MCF 10A (cell line): ENCODE measurements at regions not wholly inside any gene's neighbourhood (a gene's known extent, or its start where the extent isn't known, plus 50 kb on each side); places are given as distances from the start of the nearest gene placed in this dataset.

Experiments
- BruUV-seq: library from RNA; stranded (reverse); fragments of 400-500 nt; replicated peaks from 2 replicates; lab custom pipeline; 2021; lab: Mats Ljungman, UMichigan
- CTCF ChIA-PET: fragments of 300-600 bp; sonication (Branson Sonifier 250); formaldehyde crosslinking; extraction: SDS; loops from one replicate; lab custom pipeline; 2021; ENCODE audit warnings: antibody characterized with exemption, inconsistent platforms; lab: Yijun Ruan, JAX
- POLR2A ChIA-PET: fragments of 300-600, 350-650 bp; sonication (Branson Sonifier 250); formaldehyde crosslinking; extraction: SDS; loops from one replicate; lab custom pipeline; 2020; ENCODE audit warnings: antibody characterized with exemption, inconsistent platforms; lab: Yijun Ruan, JAX
- DNase-seq: peaks from one replicate; pipeline ENCODE4 v3.0.0-alpha.2; 2018; ENCODE audit not compliant: unreplicated experiment
- H3K27ac Mint-ChIP-seq: one replicate; pipeline ENCODE4 v1.8.0; 2022; ENCODE audit warnings: mild to moderate bottlenecking, low read depth, mixed read lengths; ENCODE audit not compliant: unreplicated experiment
- H3K27me3 Mint-ChIP-seq: one replicate; pipeline ENCODE4 v1.8.0; 2022; ENCODE audit warnings: mixed read lengths; ENCODE audit not compliant: insufficient read depth, unreplicated experiment
- H3K36me3 Mint-ChIP-seq: one replicate; pipeline ENCODE4 v1.8.0; 2022; ENCODE audit warnings: mild to moderate bottlenecking, moderate library complexity, mixed read lengths; ENCODE audit not compliant: insufficient read depth, unreplicated experiment
- H3K4me1 Mint-ChIP-seq: one replicate; pipeline ENCODE4 v1.8.0; 2022; ENCODE audit warnings: mixed read lengths; ENCODE audit not compliant: insufficient read depth, unreplicated experiment
- H3K4me3 Mint-ChIP-seq: one replicate; pipeline ENCODE4 v1.8.0; 2022; ENCODE audit warnings: mild to moderate bottlenecking, moderate library complexity, mixed read lengths; ENCODE audit not compliant: unreplicated experiment
- H3K9me3 Mint-ChIP-seq: one replicate; pipeline ENCODE4 v1.8.0; 2022; ENCODE audit warnings: mixed read lengths; ENCODE audit not compliant: unreplicated experiment
- intact Hi-C: fragments of 100-400 bp; cut with micrococcal nuclease; formaldehyde crosslinking; loops from 2 replicates; pipeline ENCODE4 v1.14.1; 2022
- TF ChIP-seq, protein P1 (sequence below): fragments of 200-600 bp; IDR thresholded peaks from one replicate; pipeline ENCODE4 v1.8.0; 2022; ENCODE audit warnings: antibody characterized with exemption, mild to moderate bottlenecking; ENCODE audit not compliant: unreplicated experiment

DNA sequence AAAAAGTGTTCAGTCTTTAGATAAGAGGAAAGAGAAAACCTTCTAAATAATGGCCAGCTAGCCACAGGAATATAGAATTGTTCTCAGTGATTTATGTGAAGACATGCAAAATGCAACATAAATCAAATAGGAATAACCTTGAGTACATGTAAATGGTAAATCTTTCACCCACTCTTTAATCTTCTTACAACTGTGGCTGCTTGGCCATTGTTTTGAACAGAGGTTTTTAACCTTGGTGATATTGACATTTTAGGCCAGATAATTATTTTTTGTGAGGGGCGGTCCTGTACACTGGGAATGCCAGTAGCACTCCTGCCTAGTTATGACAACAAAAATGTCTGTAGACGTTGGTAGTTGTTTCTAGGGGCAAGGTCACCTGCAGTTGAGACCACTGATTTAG is 479.9 kb upstream of the NOVA1 start:
- H3K4me3 Mint-ChIP-seq: no peak overlapping the region
- DNase-seq: no peak
- TF ChIP-seq, protein P1, sequence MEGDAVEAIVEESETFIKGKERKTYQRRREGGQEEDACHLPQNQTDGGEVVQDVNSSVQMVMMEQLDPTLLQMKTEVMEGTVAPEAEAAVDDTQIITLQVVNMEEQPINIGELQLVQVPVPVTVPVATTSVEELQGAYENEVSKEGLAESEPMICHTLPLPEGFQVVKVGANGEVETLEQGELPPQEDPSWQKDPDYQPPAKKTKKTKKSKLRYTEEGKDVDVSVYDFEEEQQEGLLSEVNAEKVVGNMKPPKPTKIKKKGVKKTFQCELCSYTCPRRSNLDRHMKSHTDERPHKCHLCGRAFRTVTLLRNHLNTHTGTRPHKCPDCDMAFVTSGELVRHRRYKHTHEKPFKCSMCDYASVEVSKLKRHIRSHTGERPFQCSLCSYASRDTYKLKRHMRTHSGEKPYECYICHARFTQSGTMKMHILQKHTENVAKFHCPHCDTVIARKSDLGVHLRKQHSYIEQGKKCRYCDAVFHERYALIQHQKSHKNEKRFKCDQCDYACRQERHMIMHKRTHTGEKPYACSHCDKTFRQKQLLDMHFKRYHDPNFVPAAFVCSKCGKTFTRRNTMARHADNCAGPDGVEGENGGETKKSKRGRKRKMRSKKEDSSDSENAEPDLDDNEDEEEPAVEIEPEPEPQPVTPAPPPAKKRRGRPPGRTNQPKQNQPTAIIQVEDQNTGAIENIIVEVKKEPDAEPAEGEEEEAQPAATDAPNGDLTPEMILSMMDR: no peak
- H3K4me1 Mint-ChIP-seq: peaks cover 6% of the 10 kb centered on the region
- ChIA-PET POLR2A (no interaction called here), CTCF (no interaction called here)
- BruUV-seq: no TSS peak
- H3K27me3 Mint-ChIP-seq: peaks cover 13% of the 10 kb centered on the region
- no peaks in the 10 kb centered on the region for H3K36me3 Mint-ChIP-seq
- no peak overlapping the region for H3K27ac Mint-ChIP-seq
- intact Hi-C loops: no loop called here
- peaks cover 7% of the 10 kb centered on the region for H3K9me3 Mint-ChIP-seq

DNA sequence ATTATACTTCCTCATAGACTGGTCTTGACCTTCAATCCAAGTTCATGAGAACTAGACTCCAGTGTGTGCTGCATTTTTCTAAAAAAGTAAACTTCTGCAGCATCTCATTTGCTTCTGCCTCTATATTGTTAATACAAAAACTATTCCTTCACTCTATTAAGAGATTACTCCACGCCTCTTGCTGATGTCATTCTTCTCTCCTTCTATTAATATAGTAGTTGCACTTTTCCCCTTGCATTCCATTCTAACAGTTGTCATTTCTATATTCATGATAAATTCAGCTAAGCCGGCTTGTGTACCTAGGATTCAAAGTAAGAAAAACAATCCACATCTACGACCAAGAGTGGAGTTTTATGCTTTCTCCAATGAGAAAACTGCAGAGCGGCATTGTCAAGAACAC is 480.4 kb upstream of the NOVA1 start:
- TF ChIP-seq, protein P1: no peak
- Mint-ChIP-seq H3K27ac (no peak overlapping the region), H3K9me3 (peaks cover 7% of the 10 kb centered on the region), H3K4me3 (no peak overlapping the region), H3K36me3 (no peaks in the 10 kb centered on the region), H3K27me3 (peaks cover 13% of the 10 kb centered on the region), H3K4me1 (peaks cover 6% of the 10 kb centered on the region)
- no TSS peak for BruUV-seq
- intact Hi-C loops: no loop called here
- ChIA-PET POLR2A (no interaction called here), CTCF (no interaction called here)
- DNase-seq: no peak

DNA sequence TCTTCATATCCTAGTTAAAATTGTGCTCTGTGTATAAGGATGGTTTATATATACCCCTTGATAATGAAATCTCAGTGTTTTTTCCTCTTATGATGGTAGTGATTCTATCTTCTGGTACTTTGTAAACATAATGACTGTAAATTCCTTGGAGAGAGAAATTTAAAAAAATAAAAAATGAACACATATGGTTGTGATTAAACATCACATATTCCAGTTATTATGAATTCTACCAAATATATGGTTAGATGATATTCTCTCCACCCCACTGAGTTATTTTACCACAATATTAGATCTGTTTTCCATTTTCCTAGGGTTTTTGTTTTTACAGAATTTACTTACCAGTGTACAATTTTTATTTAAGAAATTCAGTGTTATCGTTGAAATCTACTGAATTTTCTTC is 481.9 kb upstream of the NOVA1 start:
- CTCF ChIA-PET: no interaction called here
- H3K27ac Mint-ChIP-seq: no peak overlapping the region
- peaks cover 6% of the 10 kb centered on the region for H3K4me1 Mint-ChIP-seq
- no peak for DNase-seq
- peaks cover 7% of the 10 kb centered on the region for H3K9me3 Mint-ChIP-seq
- H3K36me3 Mint-ChIP-seq: no peaks in the 10 kb centered on the region
- no peak overlapping the region for H3K4me3 Mint-ChIP-seq
- no TSS peak for BruUV-seq
- POLR2A ChIA-PET: no interaction called here
- H3K27me3 Mint-ChIP-seq: peaks cover 13% of the 10 kb centered on the region
- intact Hi-C loops: no loop called here
- TF ChIP-seq, protein P1: no peak

DNA sequence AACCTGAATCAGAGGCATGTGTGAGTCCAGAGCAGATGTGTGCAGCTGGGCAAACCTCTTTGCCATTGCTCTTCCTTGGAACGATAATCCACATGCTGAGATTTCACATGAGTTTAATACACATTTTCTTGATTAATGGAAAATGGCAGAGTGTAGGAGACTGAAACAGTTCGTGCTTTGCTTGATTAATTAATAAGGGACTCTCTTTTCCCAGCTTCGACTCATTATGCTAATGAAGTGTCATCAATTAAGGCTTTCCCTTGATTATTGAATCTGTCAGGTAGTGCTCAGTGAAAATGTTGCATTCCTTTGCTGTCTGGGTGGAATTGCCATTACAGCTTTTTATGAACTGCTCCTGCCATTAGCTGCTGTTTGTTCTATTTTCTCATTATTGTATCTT is 487.7 kb upstream of the NOVA1 start:
- intact Hi-C loops: no loop called here
- H3K27me3 Mint-ChIP-seq: no peaks in the 10 kb centered on the region
- H3K4me3 Mint-ChIP-seq: no peak overlapping the region
- H3K27ac Mint-ChIP-seq: no peak overlapping the region
- H3K36me3 Mint-ChIP-seq: no peaks in the 10 kb centered on the region
- H3K9me3 Mint-ChIP-seq: no peaks in the 10 kb centered on the region
- ChIA-PET CTCF (no interaction called here), POLR2A (no interaction called here)
- TF ChIP-seq, protein P1: no peak
- DNase-seq: no peak
- no TSS peak for BruUV-seq
- H3K4me1 Mint-ChIP-seq: no peaks in the 10 kb centered on the region
